KMS-11 (cell line): ENCODE measurements at regions not wholly inside any gene's neighbourhood (a gene's known extent, or its start where the extent isn't known, plus 50 kb on each side); places are given as distances from the start of the nearest gene placed in this dataset.

Experiments
- H2AFZ ChIP-seq: fragments of 200-600 bp; sonication (generic); 2 replicates; pipeline ENCODE4 v1.6.1; 2016; ENCODE audit warnings: antibody characterized with exemption, mixed run types, low read depth
- H3K27ac ChIP-seq: fragments of 200-600 bp; sonication (generic); 2 replicates; pipeline ENCODE4 v1.6.1; 2016; ENCODE audit warnings: mild to moderate bottlenecking, mixed run types
- H3K27me3 ChIP-seq: fragments of 200-600 bp; sonication (generic); 2 replicates; pipeline ENCODE4 v1.6.1; 2017; ENCODE audit warnings: mild to moderate bottlenecking, low read depth, mixed run types, moderate library complexity; ENCODE audit not compliant: insufficient read depth
- H3K36me3 ChIP-seq: fragments of 200-600 bp; sonication (generic); 2 replicates; pipeline ENCODE4 v1.6.1; 2017; ENCODE audit warnings: mild to moderate bottlenecking, mixed run types; ENCODE audit not compliant: insufficient read depth
- H3K4me1 ChIP-seq: fragments of 200-600 bp; sonication (generic); 2 replicates; pipeline ENCODE4 v1.6.1; 2016; ENCODE audit warnings: mild to moderate bottlenecking, low read depth, mixed run types; ENCODE audit not compliant: poor library complexity, severe bottlenecking
- H3K4me2 ChIP-seq: fragments of 200-600 bp; sonication (generic); 2 replicates; pipeline ENCODE4 v1.7.0; 2016; ENCODE audit warnings: mild to moderate bottlenecking, mixed run types
- H3K4me3 ChIP-seq: fragments of 200-600 bp; sonication (generic); IDR thresholded peaks from 2 replicates; pipeline ENCODE4 v1.6.1; 2017; ENCODE audit warnings: low read depth, low read length, mixed read lengths; ENCODE audit not compliant: insufficient read depth
- H3K79me2 ChIP-seq: fragments of 200-600 bp; sonication (generic); 2 replicates; pipeline ENCODE4 v1.6.1; 2016; ENCODE audit warnings: low read depth, mixed run types; ENCODE audit not compliant: insufficient read depth
- H3K9ac ChIP-seq: fragments of 200-600 bp; sonication (generic); 2 replicates; pipeline ENCODE4 v1.6.1; 2016; ENCODE audit warnings: mild to moderate bottlenecking, mixed run types
- H4K20me1 ChIP-seq: fragments of 200-600 bp; sonication (generic); 2 replicates; pipeline ENCODE4 v1.6.1; 2016; ENCODE audit warnings: mild to moderate bottlenecking, mixed run types; ENCODE audit not compliant: insufficient read depth
- TF ChIP-seq, protein P1 (sequence below): fragments of 200-600 bp; sonication (generic); conservative IDR thresholded peaks from 2 replicates; pipeline ENCODE4 v1.6.1; 2017; ENCODE audit warnings: low read depth, mild to moderate bottlenecking, antibody characterized with exemption, low read length, moderate library complexity, mixed read lengths

DNA sequence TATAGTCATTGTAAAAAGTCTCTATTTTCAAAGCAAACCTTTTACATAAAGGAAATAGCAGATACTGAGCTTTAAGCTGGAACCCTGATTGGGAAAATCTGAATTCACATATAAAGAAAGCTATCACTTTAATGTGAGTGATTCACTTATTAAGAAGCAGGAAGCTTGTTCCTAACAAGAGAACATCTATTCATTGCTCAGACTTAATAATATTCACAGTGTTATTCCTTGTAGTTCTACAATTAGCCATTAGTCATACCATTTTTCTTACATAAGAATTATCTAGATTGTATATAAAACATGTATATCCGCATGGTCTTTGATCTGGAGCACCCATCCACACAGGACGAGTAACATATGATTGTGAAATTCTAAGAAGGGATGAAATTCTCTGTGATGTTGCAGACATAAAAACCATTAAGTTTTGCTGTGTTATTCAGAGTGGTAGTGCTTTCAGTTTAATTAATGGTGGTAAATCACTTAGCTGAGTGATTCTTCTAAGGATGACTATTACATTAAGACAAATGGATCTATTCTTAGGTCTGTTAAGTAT, 71.1 kb upstream of the FOXQ1 start:
- Histone ChIP-seq H2AFZ (no peak overlapping the region), H3K79me2 (no peaks in the 10 kb centered on the region), H3K27ac (no peak overlapping the region), H3K4me1 (no peaks in the 10 kb centered on the region), H3K4me3 (no peak overlapping the region), H3K9ac (no peak overlapping the region), H4K20me1 (no peaks in the 10 kb centered on the region), H3K36me3 (no peaks in the 10 kb centered on the region), H3K27me3 (no peaks in the 10 kb centered on the region), H3K4me2 (no peak overlapping the region)
- TF ChIP-seq, protein P1, sequence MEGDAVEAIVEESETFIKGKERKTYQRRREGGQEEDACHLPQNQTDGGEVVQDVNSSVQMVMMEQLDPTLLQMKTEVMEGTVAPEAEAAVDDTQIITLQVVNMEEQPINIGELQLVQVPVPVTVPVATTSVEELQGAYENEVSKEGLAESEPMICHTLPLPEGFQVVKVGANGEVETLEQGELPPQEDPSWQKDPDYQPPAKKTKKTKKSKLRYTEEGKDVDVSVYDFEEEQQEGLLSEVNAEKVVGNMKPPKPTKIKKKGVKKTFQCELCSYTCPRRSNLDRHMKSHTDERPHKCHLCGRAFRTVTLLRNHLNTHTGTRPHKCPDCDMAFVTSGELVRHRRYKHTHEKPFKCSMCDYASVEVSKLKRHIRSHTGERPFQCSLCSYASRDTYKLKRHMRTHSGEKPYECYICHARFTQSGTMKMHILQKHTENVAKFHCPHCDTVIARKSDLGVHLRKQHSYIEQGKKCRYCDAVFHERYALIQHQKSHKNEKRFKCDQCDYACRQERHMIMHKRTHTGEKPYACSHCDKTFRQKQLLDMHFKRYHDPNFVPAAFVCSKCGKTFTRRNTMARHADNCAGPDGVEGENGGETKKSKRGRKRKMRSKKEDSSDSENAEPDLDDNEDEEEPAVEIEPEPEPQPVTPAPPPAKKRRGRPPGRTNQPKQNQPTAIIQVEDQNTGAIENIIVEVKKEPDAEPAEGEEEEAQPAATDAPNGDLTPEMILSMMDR: no peak

DNA sequence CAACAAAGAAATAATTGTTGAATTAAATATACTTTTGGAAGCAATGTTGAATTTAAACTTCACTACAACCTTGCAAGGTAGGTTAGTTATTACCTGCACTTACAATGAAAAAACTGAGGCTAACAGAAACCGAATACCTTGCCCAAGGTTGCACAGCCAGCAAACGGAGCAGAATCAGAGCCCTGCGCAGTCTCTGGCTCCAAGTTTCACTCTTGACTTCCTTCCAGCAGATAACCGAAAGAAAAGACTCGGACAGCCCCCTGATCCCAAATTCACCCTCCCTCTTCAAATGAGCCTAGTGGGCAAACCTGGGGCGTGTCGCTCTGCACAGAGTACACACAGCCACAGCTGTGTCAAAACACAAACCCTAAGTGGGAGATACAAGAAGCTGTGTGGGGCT, 72.1 kb upstream of the FOXQ1 start:
- no peak overlapping the region for H2AFZ ChIP-seq
- no peaks in the 10 kb centered on the region for H3K79me2 ChIP-seq
- H4K20me1 ChIP-seq: no peaks in the 10 kb centered on the region
- no peaks in the 10 kb centered on the region for H3K27me3 ChIP-seq
- no peak overlapping the region for H3K9ac ChIP-seq
- no peak overlapping the region for H3K4me3 ChIP-seq
- H3K27ac ChIP-seq: no peak overlapping the region
- TF ChIP-seq, protein P1: no peak
- H3K36me3 ChIP-seq: no peaks in the 10 kb centered on the region
- no peak overlapping the region for H3K4me2 ChIP-seq
- no peaks in the 10 kb centered on the region for H3K4me1 ChIP-seq

DNA sequence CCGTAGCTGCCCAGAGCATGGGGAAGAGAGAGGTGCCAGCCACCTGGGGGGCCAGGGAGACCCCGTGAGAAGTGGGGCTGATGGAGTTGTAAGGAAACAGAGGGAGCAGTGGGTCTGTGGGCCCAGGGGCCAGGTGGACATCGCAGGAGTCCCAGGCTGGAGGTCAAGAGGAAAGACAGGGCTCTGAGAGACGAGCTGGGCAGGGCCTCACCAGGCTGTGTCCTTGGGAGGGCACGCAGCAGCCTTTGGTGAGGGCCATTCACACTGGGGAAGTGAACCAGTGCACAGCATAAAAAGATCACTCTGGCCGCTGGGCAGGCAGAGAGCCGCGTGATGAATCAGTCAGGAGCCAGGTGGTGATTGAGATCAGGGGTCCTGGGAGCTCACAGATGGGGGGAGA, 73.9 kb upstream of the FOXQ1 start:
- no peaks in the 10 kb centered on the region for H3K36me3 ChIP-seq
- TF ChIP-seq, protein P1: no peak
- H3K4me2 ChIP-seq: no peak overlapping the region
- H3K27me3 ChIP-seq: no peaks in the 10 kb centered on the region
- H2AFZ ChIP-seq: no peak overlapping the region
- no peaks in the 10 kb centered on the region for H4K20me1 ChIP-seq
- no peak overlapping the region for H3K9ac ChIP-seq
- H3K27ac ChIP-seq: no peak overlapping the region
- H3K79me2 ChIP-seq: no peaks in the 10 kb centered on the region
- no peaks in the 10 kb centered on the region for H3K4me1 ChIP-seq
- H3K4me3 ChIP-seq: no peak overlapping the region

DNA sequence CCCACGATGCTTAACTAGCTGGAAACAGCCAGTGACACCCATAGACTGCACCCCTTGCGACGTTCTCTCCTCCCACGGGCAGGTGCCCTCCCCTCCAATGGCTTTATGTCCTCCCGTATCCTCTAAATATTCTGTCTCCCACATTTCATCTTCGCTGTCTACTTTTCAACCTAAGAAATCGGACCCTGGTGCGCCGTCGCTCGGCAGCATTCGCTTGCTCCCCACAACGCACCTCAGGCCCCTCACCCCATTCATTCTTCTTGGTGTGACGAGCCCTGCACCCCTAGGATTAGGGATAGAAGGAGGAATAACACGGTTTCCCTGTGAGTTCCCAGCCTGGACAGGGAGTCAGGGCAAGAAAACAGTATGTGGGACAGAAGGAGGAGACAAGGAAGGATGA, 74.3 kb upstream of the FOXQ1 start:
- no peak overlapping the region for H3K4me3 ChIP-seq
- H2AFZ ChIP-seq: no peak overlapping the region
- H3K36me3 ChIP-seq: no peaks in the 10 kb centered on the region
- H4K20me1 ChIP-seq: no peaks in the 10 kb centered on the region
- no peaks in the 10 kb centered on the region for H3K4me1 ChIP-seq
- no peaks in the 10 kb centered on the region for H3K27me3 ChIP-seq
- H3K4me2 ChIP-seq: no peak overlapping the region
- no peaks in the 10 kb centered on the region for H3K79me2 ChIP-seq
- H3K27ac ChIP-seq: no peak overlapping the region
- TF ChIP-seq, protein P1: no peak
- H3K9ac ChIP-seq: no peak overlapping the region
